ENCODE measurements at regions not wholly inside any gene's neighbourhood (a gene's known extent, or its start where the extent isn't known, plus 50 kb on each side); places are given as distances from the start of the nearest gene placed in this dataset.

- TF ChIP-seq, protein P1, sequence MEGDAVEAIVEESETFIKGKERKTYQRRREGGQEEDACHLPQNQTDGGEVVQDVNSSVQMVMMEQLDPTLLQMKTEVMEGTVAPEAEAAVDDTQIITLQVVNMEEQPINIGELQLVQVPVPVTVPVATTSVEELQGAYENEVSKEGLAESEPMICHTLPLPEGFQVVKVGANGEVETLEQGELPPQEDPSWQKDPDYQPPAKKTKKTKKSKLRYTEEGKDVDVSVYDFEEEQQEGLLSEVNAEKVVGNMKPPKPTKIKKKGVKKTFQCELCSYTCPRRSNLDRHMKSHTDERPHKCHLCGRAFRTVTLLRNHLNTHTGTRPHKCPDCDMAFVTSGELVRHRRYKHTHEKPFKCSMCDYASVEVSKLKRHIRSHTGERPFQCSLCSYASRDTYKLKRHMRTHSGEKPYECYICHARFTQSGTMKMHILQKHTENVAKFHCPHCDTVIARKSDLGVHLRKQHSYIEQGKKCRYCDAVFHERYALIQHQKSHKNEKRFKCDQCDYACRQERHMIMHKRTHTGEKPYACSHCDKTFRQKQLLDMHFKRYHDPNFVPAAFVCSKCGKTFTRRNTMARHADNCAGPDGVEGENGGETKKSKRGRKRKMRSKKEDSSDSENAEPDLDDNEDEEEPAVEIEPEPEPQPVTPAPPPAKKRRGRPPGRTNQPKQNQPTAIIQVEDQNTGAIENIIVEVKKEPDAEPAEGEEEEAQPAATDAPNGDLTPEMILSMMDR (conservative IDR thresholded peaks at IDR 0.05 in 1 of 2, IDR thresholded peaks at IDR 0.05 in 1 of 2; ENCODE audit: extremely low read depth in 1 of 2, insufficient read depth in 1 of 2, low read depth in 1 of 2, low read length in 2 of 2) = no peak
- no peak for TF ChIP-seq EZH2 (IDR thresholded peaks at IDR 0.05; ENCODE audit: borderline replicate concordance, low read length)
These were observed 86.5 kb downstream of the LSM5 start for GRCh38 chr7:32403463-32404229.
